Duodenal mucosa (tissue), 2 donors: ENCODE measurements at regions not wholly inside any gene's neighbourhood (a gene's known extent, or its start where the extent isn't known, plus 50 kb on each side); places are given as distances from the start of the nearest gene placed in this dataset.

Experiments
- H3K27ac ChIP-seq: one replicate; pipeline ENCODE4 v1.7.0; 2013; ENCODE audit warnings: low read depth, low read length
- H3K27me3 ChIP-seq, 2 donors: one replicate each; pipeline ENCODE4 v1.7.0; 2013; ENCODE audit warnings: low read length in 2 of 2, control low read depth in 1 of 2; ENCODE audit not compliant: insufficient read depth in 2 of 2, control insufficient read depth in 1 of 2
- H3K36me3 ChIP-seq, 2 donors: one replicate each; pipeline ENCODE4 v1.7.0; 2013; ENCODE audit warnings: low read length in 2 of 2, control low read depth in 1 of 2; ENCODE audit not compliant: insufficient read depth in 2 of 2, control insufficient read depth in 1 of 2
- H3K4me1 ChIP-seq, 2 donors: one replicate each; pipeline ENCODE4 v1.7.0; 2013; ENCODE audit warnings: low read length in 2 of 2, control low read depth in 1 of 2; ENCODE audit not compliant: insufficient read depth in 2 of 2, control insufficient read depth in 1 of 2
- H3K4me3 ChIP-seq, 2 donors: one replicate each; pipeline ENCODE4 v1.7.0; 2013; ENCODE audit warnings: low read length in 2 of 2, low read depth in 1 of 2
- H3K9ac ChIP-seq, 2 donors: one replicate each; pipeline ENCODE4 v1.7.0; 2013; ENCODE audit warnings: low read length in 2 of 2, low read depth in 1 of 2
- H3K9me3 ChIP-seq, 2 donors: one replicate each; pipeline ENCODE4 v1.7.0; 2013; ENCODE audit warnings: low read length in 2 of 2, control low read depth in 1 of 2; ENCODE audit not compliant: control insufficient read depth in 1 of 2

DNA sequence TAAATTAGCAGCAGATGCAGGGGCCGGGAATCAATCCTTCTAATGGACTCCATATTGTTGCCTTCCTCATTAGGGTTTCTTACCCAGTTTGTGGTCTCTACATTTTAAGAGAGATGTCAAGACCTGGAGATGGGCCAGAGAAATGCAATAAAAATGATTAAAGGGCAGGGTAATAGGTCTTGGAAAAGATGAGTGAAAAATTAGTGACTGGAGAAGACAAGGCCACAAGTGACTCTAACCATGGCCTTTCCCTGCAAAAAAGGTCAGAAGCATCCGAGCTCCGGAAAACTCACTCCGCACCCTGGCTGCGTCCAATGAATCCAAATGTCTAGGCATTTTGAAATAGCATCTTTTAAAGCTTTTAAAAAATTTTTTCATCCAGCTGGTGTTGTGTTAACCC lies 152.8 kb downstream of the ARRDC4 start:
- no peak overlapping the region for H3K9ac ChIP-seq
- H3K9me3 ChIP-seq: no peaks in the 10 kb centered on the region
- no peaks in the 10 kb centered on the region for H3K27me3 ChIP-seq
- no peaks in the 10 kb centered on the region for H3K36me3 ChIP-seq
- H3K4me3 ChIP-seq: no peak overlapping the region
- no peaks in the 10 kb centered on the region for H3K4me1 ChIP-seq
- H3K27ac ChIP-seq: no peak overlapping the region

DNA sequence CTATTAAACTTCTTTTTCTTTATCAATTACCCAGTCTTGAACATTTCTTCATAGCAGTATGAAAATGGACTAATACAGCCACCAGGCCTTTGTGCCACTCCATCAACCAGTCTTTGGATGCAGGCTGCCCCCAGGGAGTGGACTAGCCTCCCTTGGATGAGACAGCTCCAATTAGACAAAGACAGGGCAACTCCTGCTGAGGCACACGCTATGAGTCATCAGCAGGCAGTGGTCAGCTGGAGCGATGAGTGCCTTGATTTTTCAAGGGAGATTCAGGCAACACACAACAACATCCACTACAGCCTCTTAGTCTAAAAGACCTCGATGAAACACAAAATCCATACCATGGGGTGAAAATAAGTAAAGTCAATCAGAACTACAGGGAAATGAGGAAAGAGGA lies 160.1 kb downstream of the ARRDC4 start:
- Histone ChIP-seq H3K4me1 (no peaks in the 10 kb centered on the region), H3K27me3 (no peaks in the 10 kb centered on the region), H3K4me3 (no peak overlapping the region), H3K9ac (no peak overlapping the region), H3K36me3 (no peaks in the 10 kb centered on the region), H3K27ac (no peak overlapping the region), H3K9me3 (no peaks in the 10 kb centered on the region)

DNA sequence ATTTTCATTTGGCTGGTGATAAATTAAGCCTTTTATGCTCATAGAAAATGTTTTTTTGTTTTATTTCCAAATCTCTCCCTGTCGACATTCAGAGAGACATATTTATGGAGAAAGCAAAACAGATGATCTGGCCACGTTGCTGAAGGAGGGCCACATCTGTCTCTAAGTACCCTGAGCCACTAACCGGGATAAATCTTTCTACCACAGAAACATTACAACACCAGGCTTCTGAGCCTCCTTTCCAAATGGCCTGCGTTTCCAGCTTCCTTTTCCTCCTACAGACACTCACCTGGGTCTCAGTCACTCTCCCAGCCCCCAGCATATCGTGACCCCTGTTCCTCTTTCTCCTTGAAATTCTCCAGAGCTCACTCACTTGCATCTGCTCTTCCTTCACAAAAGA lies 161.0 kb downstream of the ARRDC4 start:
- no peaks in the 10 kb centered on the region for H3K27me3 ChIP-seq
- H3K27ac ChIP-seq: no peak overlapping the region
- no peaks in the 10 kb centered on the region for H3K9me3 ChIP-seq
- H3K9ac ChIP-seq: no peak overlapping the region
- H3K4me1 ChIP-seq: no peaks in the 10 kb centered on the region
- H3K36me3 ChIP-seq: no peaks in the 10 kb centered on the region
- H3K4me3 ChIP-seq: no peak overlapping the region

DNA sequence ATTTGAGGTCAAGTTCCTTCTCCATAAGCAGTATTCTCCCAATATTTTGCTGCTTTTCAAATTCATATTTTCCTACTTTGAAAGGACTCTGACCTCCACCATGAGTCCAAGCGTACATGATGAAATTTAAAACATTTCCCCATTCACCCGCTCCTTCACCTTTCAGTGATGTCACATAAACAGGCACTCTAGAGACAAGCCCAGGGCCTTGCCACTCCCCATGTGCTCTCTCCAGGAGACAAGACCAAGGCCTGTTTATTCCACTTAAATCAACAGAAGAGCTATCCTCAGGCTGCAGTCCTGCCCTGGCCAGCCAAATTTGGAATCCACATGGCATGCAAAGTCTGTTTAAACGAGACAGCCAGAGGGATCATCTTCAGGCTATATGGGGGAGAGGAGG lies 161.5 kb downstream of the ARRDC4 start:
- Histone ChIP-seq H3K27ac (no peak overlapping the region), H3K27me3 (no peaks in the 10 kb centered on the region), H3K9ac (no peak overlapping the region)

DNA sequence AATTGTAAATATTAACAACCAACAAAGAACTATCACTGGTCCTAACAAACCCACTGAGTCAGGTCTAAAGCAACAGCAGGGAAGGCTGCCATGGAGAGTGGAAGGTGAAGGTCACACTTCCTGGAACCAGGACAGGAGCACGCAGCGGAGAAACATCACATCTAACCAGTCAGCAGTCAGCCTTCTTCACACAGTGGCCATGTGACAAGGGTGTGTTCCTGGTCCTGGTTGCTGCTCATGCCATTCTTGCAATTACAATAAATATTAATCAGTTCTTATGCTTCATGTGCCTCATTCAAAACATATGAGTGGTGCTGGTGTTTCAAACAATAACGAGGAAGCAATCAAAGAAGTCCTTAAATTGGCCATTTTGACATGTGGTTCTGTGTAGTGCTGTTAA lies 162.8 kb downstream of the ARRDC4 start:
- H3K36me3 ChIP-seq: no peaks in the 10 kb centered on the region
- H3K27me3 ChIP-seq: no peaks in the 10 kb centered on the region
- no peak overlapping the region for H3K27ac ChIP-seq
- H3K9me3 ChIP-seq: no peaks in the 10 kb centered on the region
- H3K4me3 ChIP-seq: no peak overlapping the region
- H3K4me1 ChIP-seq: no peaks in the 10 kb centered on the region
- H3K9ac ChIP-seq: no peak overlapping the region

More for the DNA sequence above, 161.5 kb downstream of the ARRDC4 start:
- no peak overlapping the region for H3K4me3 ChIP-seq
- H3K36me3 ChIP-seq: no peaks in the 10 kb centered on the region
- no peaks in the 10 kb centered on the region for H3K9me3 ChIP-seq
- H3K4me1 ChIP-seq: no peaks in the 10 kb centered on the region

DNA sequence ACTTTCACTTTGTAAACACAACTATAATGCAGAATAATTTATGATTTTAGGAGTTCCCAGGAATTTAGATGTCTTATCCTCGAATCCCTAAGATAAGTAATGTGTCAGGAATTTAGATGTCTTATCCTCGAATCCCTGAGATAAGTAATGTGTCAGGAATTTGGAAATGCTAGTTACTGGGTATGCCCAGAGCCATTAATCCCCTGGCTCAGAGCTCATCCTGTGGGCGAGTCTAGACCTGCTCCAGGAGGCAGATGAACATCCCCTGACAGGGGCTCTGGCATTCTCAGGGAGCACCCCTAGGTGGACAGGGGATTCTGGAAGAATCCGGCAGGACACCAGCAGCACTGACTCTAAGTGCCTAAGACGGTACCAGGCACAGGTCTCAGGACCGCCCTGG lies 163.3 kb downstream of the ARRDC4 start:
- Histone ChIP-seq H3K27ac (no peak overlapping the region), H3K9me3 (no peaks in the 10 kb centered on the region), H3K27me3 (no peaks in the 10 kb centered on the region), H3K4me3 (no peak overlapping the region), H3K36me3 (no peaks in the 10 kb centered on the region), H3K9ac (no peak overlapping the region), H3K4me1 (no peaks in the 10 kb centered on the region)

DNA sequence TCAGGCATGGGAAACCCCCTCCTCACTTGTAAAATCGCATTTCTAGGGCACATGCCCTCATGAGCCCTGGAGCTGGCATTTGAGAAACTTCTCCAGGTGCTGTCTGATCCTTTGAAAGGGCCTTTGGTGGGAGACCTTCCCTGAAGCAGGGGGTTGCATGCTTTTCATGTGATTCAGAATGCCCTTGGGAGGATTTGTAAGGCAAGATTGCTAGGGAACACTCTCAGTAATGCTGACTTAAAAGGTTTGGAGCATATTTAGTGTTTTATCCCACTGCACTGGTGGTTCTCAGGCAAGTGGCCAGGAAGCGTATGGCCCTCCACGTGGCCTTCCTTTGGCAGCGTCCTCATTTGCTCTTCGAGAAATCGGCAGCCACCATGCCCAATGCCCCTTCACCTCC lies 164.1 kb downstream of the ARRDC4 start:
- no peak overlapping the region for H3K4me3 ChIP-seq
- H3K27me3 ChIP-seq: no peaks in the 10 kb centered on the region
- H3K36me3 ChIP-seq: no peaks in the 10 kb centered on the region
- H3K27ac ChIP-seq: no peak overlapping the region
- H3K9me3 ChIP-seq: no peaks in the 10 kb centered on the region
- no peak overlapping the region for H3K9ac ChIP-seq
- H3K4me1 ChIP-seq: no peaks in the 10 kb centered on the region

DNA sequence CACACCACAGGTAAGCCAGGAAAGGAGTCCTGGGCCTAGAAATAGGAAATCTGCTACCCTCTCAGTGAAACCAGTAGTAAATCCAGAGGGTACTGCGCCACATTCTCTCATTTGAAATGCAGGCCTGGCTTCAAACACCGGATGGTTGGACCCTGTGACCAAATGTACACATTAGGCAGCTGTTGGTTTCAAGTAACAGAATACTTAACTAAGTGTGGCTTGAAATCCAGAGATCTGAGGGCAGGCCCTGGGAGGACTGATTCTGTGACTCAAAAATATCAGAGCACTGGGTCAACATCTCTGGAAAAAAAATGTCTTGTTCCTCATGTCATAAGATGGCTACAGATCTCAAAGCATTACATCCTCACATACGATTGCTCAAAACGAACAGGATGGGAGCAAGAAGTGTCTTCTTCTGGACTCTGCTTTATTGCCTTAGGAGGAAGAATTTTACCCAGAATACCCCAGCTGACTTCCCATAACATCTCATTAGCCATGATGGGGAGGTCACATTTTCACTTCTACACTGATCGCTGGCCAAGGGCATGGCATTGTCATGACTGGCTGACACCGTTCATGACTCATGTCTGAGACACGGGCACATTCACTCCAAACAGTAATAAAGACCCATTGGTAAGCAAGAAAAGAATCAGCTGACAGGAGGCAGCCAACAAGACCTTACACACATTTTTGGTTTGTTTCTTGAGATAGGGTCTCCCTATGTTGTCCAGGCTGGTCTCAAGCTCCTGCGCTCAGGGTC lies 166.0 kb downstream of the ARRDC4 start:
- Histone ChIP-seq H3K27ac (no peak overlapping the region), H3K9ac (no peak overlapping the region), H3K27me3 (no peaks in the 10 kb centered on the region), H3K4me1 (no peaks in the 10 kb centered on the region), H3K36me3 (no peaks in the 10 kb centered on the region), H3K9me3 (no peaks in the 10 kb centered on the region), H3K4me3 (no peak overlapping the region)

DNA sequence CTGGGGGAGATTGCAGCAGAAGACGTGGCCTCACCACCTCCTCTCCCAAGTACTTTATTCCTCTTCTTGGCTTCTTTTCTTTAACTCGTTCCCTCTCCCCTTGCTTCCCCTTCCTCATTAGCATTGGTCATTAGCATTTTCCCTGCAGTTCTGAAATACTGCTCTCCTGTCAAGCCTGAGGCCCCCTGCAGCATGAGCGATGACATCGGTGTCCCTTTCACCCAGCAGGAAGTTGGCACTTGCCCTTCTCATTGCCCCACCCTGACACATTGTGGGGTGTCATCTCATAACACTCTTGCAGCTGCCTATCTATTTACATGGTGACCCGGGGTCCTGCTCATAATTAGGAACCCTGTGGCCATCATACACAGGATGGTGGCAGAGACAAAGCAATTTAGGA lies 167.1 kb downstream of the ARRDC4 start:
- Histone ChIP-seq H3K27me3 (no peaks in the 10 kb centered on the region), H3K9me3 (no peaks in the 10 kb centered on the region), H3K36me3 (no peaks in the 10 kb centered on the region), H3K27ac (no peak overlapping the region), H3K4me1 (no peaks in the 10 kb centered on the region), H3K9ac (no peak overlapping the region), H3K4me3 (no peak overlapping the region)

DNA sequence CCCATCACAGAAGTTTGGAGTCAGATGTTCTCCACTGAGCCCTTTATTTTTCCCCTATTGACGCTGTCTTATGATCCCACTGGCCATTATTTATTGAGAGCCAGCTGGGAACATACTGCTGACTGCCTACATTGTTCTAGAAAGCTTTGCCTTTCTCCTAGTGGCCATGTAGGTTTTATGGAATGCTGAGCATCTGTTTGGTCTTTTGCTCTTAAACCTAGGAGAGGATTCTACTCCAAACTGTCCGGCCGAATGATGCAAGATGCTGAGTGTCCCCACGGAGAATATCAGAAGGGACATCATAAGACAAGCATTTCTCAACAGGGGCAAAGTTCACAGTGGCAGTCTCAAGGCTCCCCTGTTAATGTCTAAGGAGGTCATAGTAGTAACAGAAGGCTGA lies 171.4 kb downstream of the ARRDC4 start:
- no peaks in the 10 kb centered on the region for H3K27me3 ChIP-seq
- no peak overlapping the region for H3K9ac ChIP-seq
- no peaks in the 10 kb centered on the region for H3K36me3 ChIP-seq
- H3K4me1 ChIP-seq: no peaks in the 10 kb centered on the region
- H3K9me3 ChIP-seq: no peaks in the 10 kb centered on the region
- no peak overlapping the region for H3K4me3 ChIP-seq
- H3K27ac ChIP-seq: no peak overlapping the region

DNA sequence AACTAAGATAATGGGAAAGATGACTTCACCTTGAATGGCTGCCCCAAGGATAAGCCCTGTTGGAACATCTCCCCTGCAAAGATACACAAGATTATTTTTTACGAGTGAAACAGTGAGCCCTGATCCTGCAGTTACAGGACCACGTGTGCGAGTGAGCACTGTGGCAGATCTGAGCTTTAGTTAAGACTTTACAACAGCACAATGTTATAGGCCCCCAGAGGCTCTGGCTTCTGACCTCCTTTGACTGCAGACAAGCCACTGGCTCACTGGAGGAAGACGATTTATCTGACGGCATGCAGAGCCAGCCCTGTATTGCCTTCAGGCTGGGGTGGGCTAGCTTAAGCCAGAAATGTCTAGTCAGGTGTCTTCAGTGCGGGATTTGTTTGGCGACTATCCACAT lies 174.4 kb downstream of the ARRDC4 start:
- no peak overlapping the region for H3K4me3 ChIP-seq
- no peaks in the 10 kb centered on the region for H3K27me3 ChIP-seq
- no peak overlapping the region for H3K27ac ChIP-seq
- H3K36me3 ChIP-seq: no peaks in the 10 kb centered on the region
- H3K4me1 ChIP-seq: no peaks in the 10 kb centered on the region
- H3K9me3 ChIP-seq: no peaks in the 10 kb centered on the region
- no peak overlapping the region for H3K9ac ChIP-seq
